ENCODE measurements at regions not wholly inside any gene's neighbourhood (a gene's known extent, or its start where the extent isn't known, plus 50 kb on each side); places are given as distances from the start of the nearest gene placed in this dataset.

DNA sequence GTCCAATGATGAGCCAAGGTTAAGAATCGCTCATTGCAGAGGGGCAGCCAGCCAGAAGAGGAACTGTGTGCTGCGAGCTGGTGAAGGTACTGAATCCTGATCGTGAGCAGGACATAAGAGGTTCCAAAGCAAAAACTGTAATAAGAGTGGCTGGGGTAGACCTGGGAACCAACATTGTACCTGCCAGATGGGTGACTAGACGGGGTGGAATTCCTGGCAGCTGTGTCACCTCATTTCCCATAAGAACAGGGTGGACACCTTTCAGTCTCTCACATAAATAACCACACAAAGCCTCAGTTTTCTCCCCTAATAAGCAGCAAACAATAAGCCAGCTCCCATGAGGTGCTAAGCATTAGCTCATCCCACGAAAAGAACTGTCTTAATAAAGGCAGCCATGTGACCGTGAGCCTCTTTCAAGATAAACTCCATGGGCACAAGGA is 290.3 kb downstream of the SOX9 start:
- TF ChIP-seq GABPB1 (CRISPR knock-in tag; IDR thresholded peaks at IDR 0.05) (0 out of 2 replicates have a peak, but pooled peaks have one; percentile 21), OVOL2 (CRISPR knock-in tag; IDR thresholded peaks at IDR 0.05; ENCODE audit: borderline replicate concordance) (no peak)
- TF ChIP-seq, protein P1, sequence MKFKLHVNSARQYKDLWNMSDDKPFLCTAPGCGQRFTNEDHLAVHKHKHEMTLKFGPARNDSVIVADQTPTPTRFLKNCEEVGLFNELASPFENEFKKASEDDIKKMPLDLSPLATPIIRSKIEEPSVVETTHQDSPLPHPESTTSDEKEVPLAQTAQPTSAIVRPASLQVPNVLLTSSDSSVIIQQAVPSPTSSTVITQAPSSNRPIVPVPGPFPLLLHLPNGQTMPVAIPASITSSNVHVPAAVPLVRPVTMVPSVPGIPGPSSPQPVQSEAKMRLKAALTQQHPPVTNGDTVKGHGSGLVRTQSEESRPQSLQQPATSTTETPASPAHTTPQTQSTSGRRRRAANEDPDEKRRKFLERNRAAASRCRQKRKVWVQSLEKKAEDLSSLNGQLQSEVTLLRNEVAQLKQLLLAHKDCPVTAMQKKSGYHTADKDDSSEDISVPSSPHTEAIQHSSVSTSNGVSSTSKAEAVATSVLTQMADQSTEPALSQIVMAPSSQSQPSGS (CRISPR knock-in tag; IDR thresholded peaks at IDR 0.05; ENCODE audit: borderline replicate concordance, low read depth): no peak
- TF ChIP-seq, protein P2, sequence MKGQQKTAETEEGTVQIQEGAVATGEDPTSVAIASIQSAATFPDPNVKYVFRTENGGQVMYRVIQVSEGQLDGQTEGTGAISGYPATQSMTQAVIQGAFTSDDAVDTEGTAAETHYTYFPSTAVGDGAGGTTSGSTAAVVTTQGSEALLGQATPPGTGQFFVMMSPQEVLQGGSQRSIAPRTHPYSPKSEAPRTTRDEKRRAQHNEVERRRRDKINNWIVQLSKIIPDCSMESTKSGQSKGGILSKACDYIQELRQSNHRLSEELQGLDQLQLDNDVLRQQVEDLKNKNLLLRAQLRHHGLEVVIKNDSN (CRISPR knock-in tag; IDR thresholded peaks at IDR 0.05): no peak
- no peak for ATAC-seq
- Mint-ChIP-seq H3K4me1 (peaks cover 26% of the 10 kb centered on the region), H3K4me3 (no peak overlapping the region), H3K27ac (no peak overlapping the region), H3K36me3 (no peaks in the 10 kb centered on the region), H3K27me3 (ENCODE audit: low read depth) (peaks cover 66% of the 10 kb centered on the region), H3K9me3 (0 out of 2 replicates have a peak, but pooled peaks cover 5% of the 10 kb centered on the region)
- POLR2A ChIA-PET: no interaction called here
- CTCF ChIA-PET: interaction anchor here (1.4 kb wide), 1 partner anchor 20 kb away, joined by 5 read pairs; no protein-coding TSS in a partner anchor
- DNase-seq (ENCODE audit: low spot score): no peak

DNA sequence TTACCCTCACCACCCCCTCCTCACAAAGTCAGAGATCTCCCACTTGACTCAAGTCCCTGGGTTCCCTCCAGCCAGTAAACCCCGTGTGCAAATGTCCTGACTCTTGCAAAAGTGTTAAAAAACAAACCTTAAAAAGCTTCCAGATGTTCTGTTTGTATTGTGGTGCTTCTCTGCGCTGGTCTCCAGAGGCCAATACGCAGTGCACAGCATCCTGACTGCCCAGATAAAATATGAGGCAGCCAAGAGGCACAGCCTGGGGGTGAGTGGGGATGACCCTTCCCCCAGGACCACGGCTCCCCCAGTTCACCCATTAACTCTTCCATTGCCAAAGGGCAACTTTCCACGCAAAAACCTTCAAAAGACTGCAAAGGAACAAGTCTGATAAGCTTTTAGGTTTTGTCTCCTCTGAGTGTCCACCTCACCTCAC is 291.8 kb downstream of the SOX9 start:
- Mint-ChIP-seq H3K27ac (no peak overlapping the region), H3K36me3 (peaks cover 7% of the 10 kb centered on the region), H3K4me1 (peaks cover 21% of the 10 kb centered on the region), H3K4me3 (no peak overlapping the region), H3K9me3 (peaks cover 12% of the 10 kb centered on the region), H3K27me3 (ENCODE audit: low read depth) (peaks cover 51% of the 10 kb centered on the region)
- ATAC-seq (no peak), DNase-seq (ENCODE audit: low spot score) (no peak)
- TF ChIP-seq, protein P3, sequence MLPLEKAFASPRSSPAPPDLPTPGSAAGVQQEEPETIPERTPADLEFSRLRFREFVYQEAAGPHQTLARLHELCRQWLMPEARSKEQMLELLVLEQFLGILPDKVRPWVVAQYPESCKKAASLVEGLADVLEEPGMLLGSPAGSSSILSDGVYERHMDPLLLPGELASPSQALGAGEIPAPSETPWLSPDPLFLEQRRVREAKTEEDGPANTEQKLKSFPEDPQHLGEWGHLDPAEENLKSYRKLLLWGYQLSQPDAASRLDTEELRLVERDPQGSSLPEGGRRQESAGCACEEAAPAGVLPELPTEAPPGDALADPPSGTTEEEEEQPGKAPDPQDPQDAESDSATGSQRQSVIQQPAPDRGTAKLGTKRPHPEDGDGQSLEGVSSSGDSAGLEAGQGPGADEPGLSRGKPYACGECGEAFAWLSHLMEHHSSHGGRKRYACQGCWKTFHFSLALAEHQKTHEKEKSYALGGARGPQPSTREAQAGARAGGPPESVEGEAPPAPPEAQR (CRISPR knock-in tag; IDR thresholded peaks at IDR 0.05): no peak
- TF ChIP-seq, protein P4, sequence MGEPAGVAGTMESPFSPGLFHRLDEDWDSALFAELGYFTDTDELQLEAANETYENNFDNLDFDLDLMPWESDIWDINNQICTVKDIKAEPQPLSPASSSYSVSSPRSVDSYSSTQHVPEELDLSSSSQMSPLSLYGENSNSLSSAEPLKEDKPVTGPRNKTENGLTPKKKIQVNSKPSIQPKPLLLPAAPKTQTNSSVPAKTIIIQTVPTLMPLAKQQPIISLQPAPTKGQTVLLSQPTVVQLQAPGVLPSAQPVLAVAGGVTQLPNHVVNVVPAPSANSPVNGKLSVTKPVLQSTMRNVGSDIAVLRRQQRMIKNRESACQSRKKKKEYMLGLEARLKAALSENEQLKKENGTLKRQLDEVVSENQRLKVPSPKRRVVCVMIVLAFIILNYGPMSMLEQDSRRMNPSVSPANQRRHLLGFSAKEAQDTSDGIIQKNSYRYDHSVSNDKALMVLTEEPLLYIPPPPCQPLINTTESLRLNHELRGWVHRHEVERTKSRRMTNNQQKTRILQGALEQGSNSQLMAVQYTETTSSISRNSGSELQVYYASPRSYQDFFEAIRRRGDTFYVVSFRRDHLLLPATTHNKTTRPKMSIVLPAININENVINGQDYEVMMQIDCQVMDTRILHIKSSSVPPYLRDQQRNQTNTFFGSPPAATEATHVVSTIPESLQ (CRISPR knock-in tag; IDR thresholded peaks at IDR 0.05): no peak
- TF ChIP-seq, protein P5, sequence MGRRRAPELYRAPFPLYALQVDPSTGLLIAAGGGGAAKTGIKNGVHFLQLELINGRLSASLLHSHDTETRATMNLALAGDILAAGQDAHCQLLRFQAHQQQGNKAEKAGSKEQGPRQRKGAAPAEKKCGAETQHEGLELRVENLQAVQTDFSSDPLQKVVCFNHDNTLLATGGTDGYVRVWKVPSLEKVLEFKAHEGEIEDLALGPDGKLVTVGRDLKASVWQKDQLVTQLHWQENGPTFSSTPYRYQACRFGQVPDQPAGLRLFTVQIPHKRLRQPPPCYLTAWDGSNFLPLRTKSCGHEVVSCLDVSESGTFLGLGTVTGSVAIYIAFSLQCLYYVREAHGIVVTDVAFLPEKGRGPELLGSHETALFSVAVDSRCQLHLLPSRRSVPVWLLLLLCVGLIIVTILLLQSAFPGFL (CRISPR knock-in tag; IDR thresholded peaks at IDR 0.05; ENCODE audit: borderline replicate concordance): no peak
- TF ChIP-seq SP1 (CRISPR knock-in tag; conservative IDR thresholded peaks at IDR 0.05): no peak
- no peak for TF ChIP-seq ESRRA (CRISPR knock-in tag; IDR thresholded peaks at IDR 0.05; ENCODE audit: borderline replicate concordance)
- TF ChIP-seq ZNF263 (CRISPR knock-in tag; IDR thresholded peaks at IDR 0.05; ENCODE audit: low read depth): no peak
- no peak for TF ChIP-seq IRF2 (CRISPR knock-in tag; IDR thresholded peaks at IDR 0.05; ENCODE audit: borderline replicate concordance, low read depth)
- no peak for TF ChIP-seq ZBTB21 (CRISPR knock-in tag; IDR thresholded peaks at IDR 0.05; ENCODE audit: borderline replicate concordance)
- no peak for TF ChIP-seq JUN (CRISPR knock-in tag; IDR thresholded peaks at IDR 0.05)
- no peak for TF ChIP-seq ZNF138 (CRISPR knock-in tag; conservative IDR thresholded peaks at IDR 0.05)
- ChIA-PET CTCF (no interaction called here), POLR2A (no interaction called here)

All from WTC11 (cell line).